IPS DF 6.9 (cell line): ENCODE measurements at regions not wholly inside any gene's neighbourhood (a gene's known extent, or its start where the extent isn't known, plus 50 kb on each side); places are given as distances from the start of the nearest gene placed in this dataset.

Experiments used
- DNase-seq: peaks from one replicate; pipeline ENCODE4 v3.0.0-alpha.2; 2013; ENCODE audit warnings: low read depth, low spot score
- H3K27ac ChIP-seq: one replicate; pipeline ENCODE4 v1.5.1; 2013; ENCODE audit warnings: low read length, control low read depth
- H3K27me3 ChIP-seq: 2 replicates; pipeline ENCODE4 v1.6.1; 2013; ENCODE audit warnings: mild to moderate bottlenecking, low read length; ENCODE audit not compliant: control insufficient read depth, insufficient read depth
- H3K36me3 ChIP-seq: 2 replicates; pipeline ENCODE4 v1.6.1; 2013; ENCODE audit warnings: low read length; ENCODE audit not compliant: control insufficient read depth, insufficient read depth
- H3K4me1 ChIP-seq: 2 replicates; pipeline ENCODE4 v1.6.1; 2013; ENCODE audit warnings: low read length; ENCODE audit not compliant: control insufficient read depth, insufficient read depth
- H3K4me3 ChIP-seq: 2 replicates; pipeline ENCODE4 v1.5.1; 2013; ENCODE audit warnings: mild to moderate bottlenecking, low read length
- H3K9me3 ChIP-seq: 2 replicates; pipeline ENCODE4 v1.6.1; 2013; ENCODE audit warnings: low read length, inconsistent platforms; ENCODE audit not compliant: control insufficient read depth, insufficient read depth
- WGBS: extraction: QIAGEN DNeasy Blood & Tissue Kit; methylation state at CpG from one replicate; pipeline ENCODE4 v1.1.7; 2013; ENCODE audit warnings: mixed read lengths, missing lambda C conversion rate; ENCODE audit not compliant: insufficient read length, insufficient coverage; 5-methylcytosine and 5-hydroxymethylcytosine counted together

GRCh38 chr6:165922309-165922794 lies 245.3 kb downstream of the TBXT start:
- no peaks in the 10 kb centered on the region for H3K27me3 ChIP-seq
- no CpG with 5 or more reads among the region's 6 CpGs for WGBS
- no peak overlapping the region for H3K27ac ChIP-seq
- no peaks in the 10 kb centered on the region for H3K9me3 ChIP-seq
- no peaks in the 10 kb centered on the region for H3K4me1 ChIP-seq
- no peaks in the 10 kb centered on the region for H3K36me3 ChIP-seq
- no peak for DNase-seq
- no peak overlapping the region for H3K4me3 ChIP-seq

GRCh38 chr6:165920896-165921671 lies 246.6 kb downstream of the TBXT start:
- Histone ChIP-seq H3K27me3 (no peaks in the 10 kb centered on the region), H3K36me3 (no peaks in the 10 kb centered on the region), H3K4me1 (no peaks in the 10 kb centered on the region), H3K4me3 (no peak overlapping the region), H3K9me3 (no peaks in the 10 kb centered on the region), H3K27ac (no peak overlapping the region)
- DNase-seq, result no peak
- WGBS, result no CpG with 5 or more reads among the region's 4 CpGs

- Histone ChIP-seq H3K36me3 (no peaks in the 10 kb centered on the region), H3K4me1 (no peaks in the 10 kb centered on the region), H3K4me3 (no peak overlapping the region), H3K27ac (no peak overlapping the region), H3K27me3 (no peaks in the 10 kb centered on the region), H3K9me3 (no peaks in the 10 kb centered on the region)
- no peak for DNase-seq
- no CpG with 5 or more reads among the region's 14 CpGs for WGBS
These were observed 250.1 kb downstream of the TBXT start for GRCh38 chr6:165917576-165917975.

- no peaks in the 10 kb centered on the region for H3K36me3 ChIP-seq
- DNase-seq, result no peak
- no CpG with 5 or more reads among the region's 10 CpGs for WGBS
- no peak overlapping the region for H3K27ac ChIP-seq
- no peak overlapping the region for H3K4me3 ChIP-seq
- no peaks in the 10 kb centered on the region for H3K27me3 ChIP-seq
- no peaks in the 10 kb centered on the region for H3K9me3 ChIP-seq
- H3K4me1 ChIP-seq, result no peaks in the 10 kb centered on the region
These were observed 252.2 kb upstream of the PDE10A start for GRCh38 chr6:165915022-165915770.

- H3K4me1 ChIP-seq, result no peaks in the 10 kb centered on the region
- WGBS, result no CpG with 5 or more reads among the region's 8 CpGs
- no peak overlapping the region for H3K4me3 ChIP-seq
These were observed 250.9 kb upstream of the PDE10A start for GRCh38 chr6:165913676-165914570.

GRCh38 chr6:165910184-165910966 lies 247.3 kb upstream of the PDE10A start:
- no peaks in the 10 kb centered on the region for H3K4me1 ChIP-seq
- no peak overlapping the region for H3K27ac ChIP-seq
- no CpG with 5 or more reads among the region's 11 CpGs for WGBS
- no peaks in the 10 kb centered on the region for H3K36me3 ChIP-seq
- no peaks in the 10 kb centered on the region for H3K9me3 ChIP-seq
- no peak overlapping the region for H3K4me3 ChIP-seq
- DNase-seq, result no peak
- H3K27me3 ChIP-seq, result no peaks in the 10 kb centered on the region

More at GRCh38 chr6:165913676-165914570, 250.9 kb upstream of the PDE10A start:
- H3K27ac ChIP-seq, result no peak overlapping the region
- H3K27me3 ChIP-seq, result no peaks in the 10 kb centered on the region
- H3K9me3 ChIP-seq, result no peaks in the 10 kb centered on the region
- H3K36me3 ChIP-seq, result no peaks in the 10 kb centered on the region
- no peak for DNase-seq

- H3K27ac ChIP-seq, result no peak overlapping the region
These were observed 243.7 kb upstream of the PDE10A start for GRCh38 chr6:165906736-165907135.

GRCh38 chr6:165905744-165906143 lies 242.7 kb upstream of the PDE10A start:
- Histone ChIP-seq H3K4me3 (no peak overlapping the region), H3K4me1 (no peaks in the 10 kb centered on the region), H3K9me3 (no peaks in the 10 kb centered on the region), H3K36me3 (no peaks in the 10 kb centered on the region), H3K27ac (no peak overlapping the region), H3K27me3 (no peaks in the 10 kb centered on the region)
- no peak for DNase-seq
- WGBS, result no CpG with 5 or more reads among the region's 2 CpGs

More at GRCh38 chr6:165906736-165907135, 243.7 kb upstream of the PDE10A start:
- H3K27me3 ChIP-seq, result no peaks in the 10 kb centered on the region
- H3K4me3 ChIP-seq, result no peak overlapping the region
- no peak for DNase-seq
- H3K36me3 ChIP-seq, result no peaks in the 10 kb centered on the region
- H3K4me1 ChIP-seq, result no peaks in the 10 kb centered on the region
- WGBS, result no CpG with 5 or more reads among the region's 7 CpGs
- H3K9me3 ChIP-seq, result no peaks in the 10 kb centered on the region

GRCh38 chr6:165900970-165901369 lies 237.9 kb upstream of the PDE10A start:
- H3K27me3 ChIP-seq, result no peaks in the 10 kb centered on the region
- no peaks in the 10 kb centered on the region for H3K36me3 ChIP-seq
- DNase-seq, result no peak
- H3K27ac ChIP-seq, result no peak overlapping the region
- H3K9me3 ChIP-seq, result no peaks in the 10 kb centered on the region
- H3K4me1 ChIP-seq, result no peaks in the 10 kb centered on the region
- no CpG with 5 or more reads among the region's 10 CpGs for WGBS
- H3K4me3 ChIP-seq, result no peak overlapping the region
